GM10248 (cell line): ENCODE measurements at regions not wholly inside any gene's neighbourhood (a gene's known extent, or its start where the extent isn't known, plus 50 kb on each side); places are given as distances from the start of the nearest gene placed in this dataset.

ENCODE experiments used
- CTCF ChIA-PET: fragments of 300-600 bp; sonication (Branson Sonifier 250); formaldehyde crosslinking; extraction: SDS; loops from one replicate; lab custom pipeline; 2021; ENCODE audit warnings: antibody characterized with exemption; lab: Yijun Ruan, JAX
- POLR2A ChIA-PET: fragments of 350-650 bp; sonication (Branson Sonifier 250); formaldehyde crosslinking; extraction: SDS; loops from one replicate; lab custom pipeline; 2020; ENCODE audit warnings: antibody characterized with exemption; lab: Yijun Ruan, JAX
- DNase-seq: peaks from one replicate; pipeline ENCODE4 v3.0.0; 2012; ENCODE audit errors: extremely low spot score
- TF ChIP-seq, protein P1 (sequence below): IDR thresholded peaks from 2 replicates; pipeline ENCODE4 v1.5.1; 2012; ENCODE audit warnings: mild to moderate bottlenecking, low read depth; ENCODE audit errors: extremely low read depth, missing control alignments, control extremely low read depth

- ChIA-PET POLR2A (no interaction called here), CTCF (interaction anchor here (1.2 kb wide), 1 partner anchor 10 kb away, joined by 4 read pairs; no protein-coding TSS in a partner anchor)
- no peak for DNase-seq
- TF ChIP-seq, protein P1, sequence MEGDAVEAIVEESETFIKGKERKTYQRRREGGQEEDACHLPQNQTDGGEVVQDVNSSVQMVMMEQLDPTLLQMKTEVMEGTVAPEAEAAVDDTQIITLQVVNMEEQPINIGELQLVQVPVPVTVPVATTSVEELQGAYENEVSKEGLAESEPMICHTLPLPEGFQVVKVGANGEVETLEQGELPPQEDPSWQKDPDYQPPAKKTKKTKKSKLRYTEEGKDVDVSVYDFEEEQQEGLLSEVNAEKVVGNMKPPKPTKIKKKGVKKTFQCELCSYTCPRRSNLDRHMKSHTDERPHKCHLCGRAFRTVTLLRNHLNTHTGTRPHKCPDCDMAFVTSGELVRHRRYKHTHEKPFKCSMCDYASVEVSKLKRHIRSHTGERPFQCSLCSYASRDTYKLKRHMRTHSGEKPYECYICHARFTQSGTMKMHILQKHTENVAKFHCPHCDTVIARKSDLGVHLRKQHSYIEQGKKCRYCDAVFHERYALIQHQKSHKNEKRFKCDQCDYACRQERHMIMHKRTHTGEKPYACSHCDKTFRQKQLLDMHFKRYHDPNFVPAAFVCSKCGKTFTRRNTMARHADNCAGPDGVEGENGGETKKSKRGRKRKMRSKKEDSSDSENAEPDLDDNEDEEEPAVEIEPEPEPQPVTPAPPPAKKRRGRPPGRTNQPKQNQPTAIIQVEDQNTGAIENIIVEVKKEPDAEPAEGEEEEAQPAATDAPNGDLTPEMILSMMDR: no peak
These were observed 73.9 kb downstream of the TEX29 start for GRCh38 chr13:111394211-111394922.

DNA sequence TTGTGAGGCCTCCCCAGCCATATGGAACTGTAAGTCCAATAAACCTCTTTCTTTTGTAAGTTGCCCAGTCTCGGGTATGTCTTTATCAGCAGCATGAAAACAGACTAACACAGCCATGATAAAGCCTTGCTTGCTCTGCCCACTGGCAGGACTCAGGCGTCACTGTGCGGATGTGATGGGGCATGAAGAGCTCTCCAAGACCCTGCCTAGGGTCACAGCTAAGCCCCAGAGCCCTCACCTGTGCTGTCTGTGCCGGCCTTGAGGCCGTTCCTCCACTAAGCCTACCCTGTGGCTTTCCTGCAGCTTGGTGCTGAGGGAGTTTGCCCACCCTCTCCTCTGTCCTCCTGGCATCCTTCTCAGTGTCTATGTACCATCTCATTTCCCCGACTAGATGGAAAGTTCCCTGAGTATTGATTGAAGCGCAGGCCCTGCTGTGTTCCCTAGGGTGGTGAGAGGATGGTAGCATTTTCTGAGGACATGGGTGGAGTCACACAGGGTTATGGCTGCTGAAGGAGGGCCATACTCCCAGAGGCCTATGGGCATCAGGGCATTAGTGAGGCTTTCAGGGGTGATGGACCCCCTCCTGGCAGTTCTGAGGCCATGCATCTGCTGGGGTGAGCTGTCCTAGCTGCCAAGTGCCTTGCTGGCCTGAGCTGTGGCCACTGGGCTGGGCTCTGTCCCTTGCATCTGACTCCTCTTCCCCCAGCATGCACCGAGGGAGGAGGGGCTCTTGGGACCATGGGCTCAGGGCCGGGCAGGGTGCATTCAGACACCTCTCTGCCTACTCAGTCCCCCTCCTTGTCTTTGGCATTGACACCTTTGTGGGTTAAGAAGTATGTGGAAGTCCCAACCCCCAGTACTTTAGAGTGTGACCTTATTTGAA, 75.3 kb downstream of the TEX29 start:
- TF ChIP-seq, protein P1: no peak
- POLR2A ChIA-PET: no interaction called here
- DNase-seq: no peak
- CTCF ChIA-PET: interaction anchor here (1.2 kb wide), 1 partner anchor 9 kb away, joined by 4 read pairs; no protein-coding TSS in a partner anchor

GRCh38 chr13:111396457-111396856, 76.0 kb downstream of the TEX29 start:
- TF ChIP-seq, protein P1: no peak
- DNase-seq: no peak
- ChIA-PET POLR2A (no interaction called here), CTCF (no interaction called here)

DNA sequence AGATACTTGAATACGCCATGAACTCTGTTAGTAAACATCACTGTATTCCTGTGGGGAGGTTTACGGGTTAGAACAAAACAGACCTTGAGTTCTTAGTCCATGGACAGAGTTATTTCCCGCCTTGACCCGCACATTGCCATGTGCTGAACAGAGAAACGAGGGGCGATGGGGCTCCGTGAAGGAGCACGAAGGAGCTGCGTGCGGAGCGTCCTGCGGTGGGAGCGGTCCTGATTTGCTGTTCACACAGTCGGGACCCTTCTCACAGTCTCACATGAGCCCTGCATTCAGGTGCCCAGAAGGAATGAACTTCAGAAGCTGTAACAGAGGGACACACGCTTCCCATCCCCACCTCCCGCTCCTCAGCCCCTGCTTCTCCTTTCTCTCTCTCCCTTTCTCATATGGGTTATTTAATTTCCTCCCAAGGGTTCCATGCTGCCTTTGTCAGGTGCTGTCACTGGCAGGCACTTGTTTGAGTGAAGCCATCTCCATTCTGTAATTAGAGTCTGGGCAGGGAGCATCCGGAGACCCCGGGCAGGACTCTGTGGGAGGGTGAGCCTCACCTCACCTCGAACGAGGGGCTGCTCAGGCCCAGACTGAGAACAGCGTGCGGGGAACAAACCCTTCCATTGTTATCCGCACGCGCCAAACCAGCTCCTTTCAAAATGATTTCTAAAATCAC, 76.9 kb downstream of the TEX29 start:
- ChIA-PET POLR2A (no interaction called here), CTCF (interaction anchor here (1.0 kb wide), 1 partner anchor 13 kb away, joined by 3 read pairs; no protein-coding TSS in a partner anchor)
- no peak for DNase-seq
- TF ChIP-seq, protein P1: no peak

GRCh38 chr13:111398196-111398595, 77.8 kb downstream of the TEX29 start:
- CTCF ChIA-PET: no interaction called here
- no peak for DNase-seq
- TF ChIP-seq, protein P1: no peak
- POLR2A ChIA-PET: no interaction called here

DNA sequence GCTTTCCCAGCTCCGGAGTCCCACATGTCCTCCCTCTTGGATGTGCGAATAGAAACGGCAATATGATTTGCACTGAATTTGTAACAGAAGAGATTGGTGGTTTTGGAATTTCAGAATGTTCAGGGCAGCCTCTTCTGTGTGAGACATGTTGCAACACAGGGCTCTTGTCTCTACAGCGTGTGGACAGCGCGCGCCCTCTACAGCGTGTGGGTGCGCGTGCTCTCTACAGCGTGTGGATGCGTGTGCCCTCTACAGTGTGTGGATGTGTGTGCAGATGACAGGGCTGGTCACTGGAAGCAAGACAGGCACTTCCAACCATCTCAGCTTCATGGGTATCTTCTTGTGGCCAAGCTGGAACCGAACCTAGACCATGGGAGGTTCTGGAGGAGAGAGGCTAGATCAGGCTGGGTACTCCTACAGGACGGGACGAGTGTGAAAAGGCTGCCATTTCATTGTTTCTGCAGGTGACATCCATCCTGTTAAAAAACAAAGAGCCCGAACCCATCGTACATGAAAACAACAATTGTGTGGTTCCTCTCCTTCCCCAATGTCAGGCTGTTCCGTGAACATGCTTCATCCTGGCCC, 78.4 kb downstream of the TEX29 start:
- TF ChIP-seq, protein P1: no peak
- ChIA-PET POLR2A (no interaction called here), CTCF (no interaction called here)
- no peak for DNase-seq
